ENCODE measurements at regions not wholly inside any gene's neighbourhood (a gene's known extent, or its start where the extent isn't known, plus 50 kb on each side); places are given as distances from the start of the nearest gene placed in this dataset.

DNA sequence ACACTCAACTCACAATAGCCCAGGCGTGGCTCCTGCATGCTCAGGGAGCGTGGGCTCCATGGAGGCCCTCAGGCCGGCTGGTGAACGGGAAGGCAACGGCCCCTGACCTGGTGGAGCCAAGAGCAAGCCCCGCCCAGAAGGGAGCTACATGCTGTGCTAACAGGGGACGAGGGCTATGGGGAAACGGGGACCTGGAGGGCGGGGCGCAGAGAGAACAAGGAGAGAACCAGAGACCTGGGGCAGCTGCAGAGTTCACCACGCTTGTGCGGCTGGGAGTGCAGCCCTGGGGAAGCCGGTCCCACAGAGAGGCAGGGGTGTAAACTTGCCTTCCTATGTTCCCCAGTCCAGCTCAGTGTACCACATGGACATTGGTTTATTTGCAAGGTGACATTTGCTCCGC lies 69.2 kb upstream of the PPP2R2D start:
- TF ChIP-seq, protein P1, sequence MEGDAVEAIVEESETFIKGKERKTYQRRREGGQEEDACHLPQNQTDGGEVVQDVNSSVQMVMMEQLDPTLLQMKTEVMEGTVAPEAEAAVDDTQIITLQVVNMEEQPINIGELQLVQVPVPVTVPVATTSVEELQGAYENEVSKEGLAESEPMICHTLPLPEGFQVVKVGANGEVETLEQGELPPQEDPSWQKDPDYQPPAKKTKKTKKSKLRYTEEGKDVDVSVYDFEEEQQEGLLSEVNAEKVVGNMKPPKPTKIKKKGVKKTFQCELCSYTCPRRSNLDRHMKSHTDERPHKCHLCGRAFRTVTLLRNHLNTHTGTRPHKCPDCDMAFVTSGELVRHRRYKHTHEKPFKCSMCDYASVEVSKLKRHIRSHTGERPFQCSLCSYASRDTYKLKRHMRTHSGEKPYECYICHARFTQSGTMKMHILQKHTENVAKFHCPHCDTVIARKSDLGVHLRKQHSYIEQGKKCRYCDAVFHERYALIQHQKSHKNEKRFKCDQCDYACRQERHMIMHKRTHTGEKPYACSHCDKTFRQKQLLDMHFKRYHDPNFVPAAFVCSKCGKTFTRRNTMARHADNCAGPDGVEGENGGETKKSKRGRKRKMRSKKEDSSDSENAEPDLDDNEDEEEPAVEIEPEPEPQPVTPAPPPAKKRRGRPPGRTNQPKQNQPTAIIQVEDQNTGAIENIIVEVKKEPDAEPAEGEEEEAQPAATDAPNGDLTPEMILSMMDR (IDR thresholded peaks at IDR 0.05; ENCODE audit: extremely low read depth in 1 of 2, insufficient read depth in 1 of 2, low read depth in 1 of 2, low read length in 2 of 2) = no peak
- TF ChIP-seq POLR2A (IDR thresholded peaks at IDR 0.05; ENCODE audit: low read depth, low read length) = no peak
- TF ChIP-seq JUN (IDR thresholded peaks at IDR 0.05; ENCODE audit: borderline replicate concordance, insufficient read depth, insufficient read length, low read depth) = no peak
- no peak for TF ChIP-seq EZH2 (IDR thresholded peaks at IDR 0.05; ENCODE audit: borderline replicate concordance, low read depth, low read length, severe bottlenecking)
